Fibroblast of pulmonary artery (primary cell): ENCODE measurements at regions not wholly inside any gene's neighbourhood (a gene's known extent, or its start where the extent isn't known, plus 50 kb on each side); places are given as distances from the start of the nearest gene placed in this dataset.

ENCODE experiments used
- DNase-seq: peaks from one replicate; pipeline ENCODE4 v3.0.0-alpha.2; 2010; ENCODE audit warnings: low read depth
- H3K4me3 ChIP-seq: replicated peaks from 2 replicates; pipeline ENCODE4 v1.5.1; 2011; ENCODE audit warnings: low read depth, mild to moderate bottlenecking, control low read depth, low read length, moderate library complexity
- TF ChIP-seq, protein P1 (sequence below): IDR thresholded peaks from 2 replicates; pipeline ENCODE4 v1.5.1; 2011; ENCODE audit warnings: mild to moderate bottlenecking, control low read depth, low read length, inconsistent platforms; ENCODE audit errors: missing control alignments

DNA sequence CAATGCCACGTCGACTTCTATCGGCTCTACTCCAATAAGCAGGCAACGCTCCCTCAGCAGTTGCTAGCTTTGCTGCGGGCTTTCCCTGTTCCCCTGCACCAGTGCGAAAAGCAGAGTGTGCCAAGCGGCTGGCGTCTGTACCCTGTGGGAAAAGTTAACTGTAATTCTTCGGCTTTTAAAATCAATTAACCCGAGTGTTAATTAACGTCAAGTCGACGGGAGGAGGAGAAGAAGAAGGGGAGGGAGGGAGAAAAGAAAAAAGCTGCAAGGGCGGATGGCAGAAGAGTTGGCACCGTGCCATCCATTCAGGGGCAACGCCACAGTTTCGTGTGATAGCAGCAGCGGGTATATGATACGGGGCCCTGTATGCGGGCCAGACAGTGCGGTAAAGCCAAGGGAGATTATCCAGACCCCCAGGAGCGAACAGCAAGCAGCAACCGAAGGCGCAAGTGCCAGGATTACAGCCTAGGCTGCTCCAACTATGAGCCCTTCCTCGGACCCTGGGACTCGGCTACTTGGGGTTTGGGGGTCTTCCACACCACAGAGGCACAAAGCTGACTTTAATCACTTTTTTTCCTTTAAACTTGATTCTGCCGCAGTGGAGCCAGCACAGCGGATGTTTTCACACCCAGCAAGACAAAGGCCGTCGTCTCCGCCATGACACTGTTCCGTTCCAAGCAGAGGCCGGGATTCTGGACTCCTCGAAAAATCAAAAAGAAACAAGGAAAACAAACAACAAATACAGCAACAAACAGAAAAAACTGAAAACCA is 253.8 kb upstream of the PMFBP1 start:
- TF ChIP-seq, protein P1, sequence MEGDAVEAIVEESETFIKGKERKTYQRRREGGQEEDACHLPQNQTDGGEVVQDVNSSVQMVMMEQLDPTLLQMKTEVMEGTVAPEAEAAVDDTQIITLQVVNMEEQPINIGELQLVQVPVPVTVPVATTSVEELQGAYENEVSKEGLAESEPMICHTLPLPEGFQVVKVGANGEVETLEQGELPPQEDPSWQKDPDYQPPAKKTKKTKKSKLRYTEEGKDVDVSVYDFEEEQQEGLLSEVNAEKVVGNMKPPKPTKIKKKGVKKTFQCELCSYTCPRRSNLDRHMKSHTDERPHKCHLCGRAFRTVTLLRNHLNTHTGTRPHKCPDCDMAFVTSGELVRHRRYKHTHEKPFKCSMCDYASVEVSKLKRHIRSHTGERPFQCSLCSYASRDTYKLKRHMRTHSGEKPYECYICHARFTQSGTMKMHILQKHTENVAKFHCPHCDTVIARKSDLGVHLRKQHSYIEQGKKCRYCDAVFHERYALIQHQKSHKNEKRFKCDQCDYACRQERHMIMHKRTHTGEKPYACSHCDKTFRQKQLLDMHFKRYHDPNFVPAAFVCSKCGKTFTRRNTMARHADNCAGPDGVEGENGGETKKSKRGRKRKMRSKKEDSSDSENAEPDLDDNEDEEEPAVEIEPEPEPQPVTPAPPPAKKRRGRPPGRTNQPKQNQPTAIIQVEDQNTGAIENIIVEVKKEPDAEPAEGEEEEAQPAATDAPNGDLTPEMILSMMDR = no peak
- no peak overlapping the region for H3K4me3 ChIP-seq
- DNase-seq = no peak

DNA sequence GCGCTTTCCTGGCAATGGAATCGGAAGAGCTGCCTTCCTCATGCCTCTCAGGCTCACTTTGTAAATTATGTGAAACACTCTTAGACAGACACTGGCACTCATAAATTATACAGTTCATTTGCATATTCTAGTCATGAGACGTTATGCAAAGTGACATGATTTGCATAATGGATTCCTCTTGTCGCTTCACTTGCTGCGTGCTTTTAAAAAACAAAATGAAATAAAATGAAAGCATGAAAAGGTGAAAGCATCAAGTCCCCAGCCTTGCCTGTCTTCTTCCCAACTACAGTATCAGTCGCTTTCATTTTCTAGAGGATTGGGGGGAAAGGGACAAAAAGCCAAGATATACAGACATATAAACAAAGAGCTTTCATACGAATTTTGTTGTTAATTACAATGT is 252.8 kb upstream of the PMFBP1 start:
- H3K4me3 ChIP-seq = no peak overlapping the region
- TF ChIP-seq, protein P1 = no peak
- no peak for DNase-seq

DNA sequence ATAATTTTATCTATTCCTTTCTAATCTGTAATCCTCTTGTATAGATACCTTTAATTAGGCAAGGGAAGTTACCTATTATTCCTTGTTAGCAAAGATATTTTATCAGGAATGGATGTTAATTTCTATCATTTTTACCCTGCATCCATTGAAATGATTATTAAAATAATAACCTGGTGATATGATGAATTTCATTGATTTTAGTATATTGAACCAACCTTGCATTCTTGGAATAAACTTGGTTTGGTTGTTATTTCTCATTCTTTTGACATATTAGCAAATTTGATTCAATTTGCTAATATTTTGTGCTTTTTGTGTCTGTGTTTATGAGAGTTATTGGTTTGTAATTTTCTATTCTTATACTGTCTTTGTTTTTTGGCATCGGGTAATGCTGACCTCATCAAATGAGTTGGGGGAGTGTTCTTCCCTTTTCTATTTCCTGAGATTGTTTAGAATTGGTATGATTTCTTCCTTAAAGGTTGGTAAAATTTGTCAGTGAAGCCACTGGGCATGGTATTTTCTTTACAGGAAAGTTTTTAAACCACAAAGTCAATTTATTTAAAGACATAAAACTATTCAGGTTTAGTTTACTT is 250.4 kb upstream of the PMFBP1 start:
- no peak for DNase-seq
- H3K4me3 ChIP-seq = no peak overlapping the region
- TF ChIP-seq, protein P1 = no peak

DNA sequence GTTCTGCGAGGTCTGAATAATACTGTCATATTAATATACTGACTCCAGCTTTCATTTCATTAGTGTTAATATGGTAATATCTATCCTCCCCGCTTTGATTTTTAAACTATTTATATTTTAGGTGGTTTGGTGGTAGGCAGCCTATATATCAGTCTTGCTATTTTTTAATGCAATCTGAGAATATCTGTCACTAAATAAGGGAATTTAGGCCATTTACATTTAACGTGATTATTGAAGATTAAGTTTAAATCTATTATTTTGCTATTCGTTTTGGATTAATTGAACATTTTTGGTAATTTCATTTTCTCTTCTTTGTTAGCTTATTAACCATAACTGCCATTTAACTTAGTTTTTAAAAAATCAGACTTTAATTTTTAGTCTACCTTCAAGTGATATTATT is 247.7 kb upstream of the PMFBP1 start:
- no peak overlapping the region for H3K4me3 ChIP-seq
- TF ChIP-seq, protein P1 = no peak
- no peak for DNase-seq

DNA sequence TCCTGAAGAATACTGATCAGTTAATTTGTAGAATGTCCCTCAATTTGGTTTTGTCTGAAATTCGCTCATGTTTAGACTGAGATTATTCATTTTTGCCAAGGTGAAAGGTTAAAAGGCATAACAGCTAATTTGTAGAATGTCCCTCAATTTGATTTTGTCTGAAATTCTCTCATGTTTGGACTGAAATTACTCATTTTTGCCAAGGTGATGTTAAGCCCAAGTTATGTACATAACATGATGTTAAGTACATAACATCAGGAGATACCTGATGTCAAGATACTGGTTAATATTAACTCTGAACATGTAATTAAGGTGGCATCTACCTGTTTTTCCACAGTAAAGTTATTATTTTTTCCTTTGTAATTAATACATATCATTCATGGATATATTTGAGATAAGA is 243.4 kb upstream of the PMFBP1 start:
- no peak overlapping the region for H3K4me3 ChIP-seq
- TF ChIP-seq, protein P1 = no peak
- DNase-seq = no peak

DNA sequence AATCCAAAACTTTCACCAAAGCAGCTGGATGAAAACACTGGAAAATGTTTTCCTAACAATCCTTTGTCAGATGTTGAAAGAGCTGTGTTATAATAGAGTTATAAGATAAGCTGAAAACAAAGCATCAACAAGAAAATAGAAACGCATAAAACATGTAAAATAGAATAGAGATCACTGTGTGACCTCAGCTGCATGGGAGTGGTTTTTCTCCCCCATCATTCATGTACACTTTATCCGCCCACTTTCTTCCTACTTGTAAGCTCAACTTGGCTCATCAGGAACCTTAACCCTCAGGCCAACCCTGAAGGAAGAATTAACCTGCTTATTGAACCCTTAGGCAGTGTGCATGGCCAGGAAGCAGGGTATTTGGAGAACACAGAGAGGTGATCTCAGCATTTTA is 238.5 kb upstream of the PMFBP1 start:
- no peak overlapping the region for H3K4me3 ChIP-seq
- peak; percentile 7 for DNase-seq

More for the DNA sequence above, 238.5 kb upstream of the PMFBP1 start:
- TF ChIP-seq, protein P1 = no peak
